Erythroblast (primary cell): ENCODE measurements at regions not wholly inside any gene's neighbourhood (a gene's known extent, or its start where the extent isn't known, plus 50 kb on each side); places are given as distances from the start of the nearest gene placed in this dataset.

Experiments
- DNase-seq, 2 experiments: peaks; one replicate each; lab custom pipeline; 2025; lab: John Stamatoyannopoulos, UW
- GATA1 ChIP-seq: IDR thresholded peaks from 2 replicates; pipeline ENCODE4 v1.6.1; 2011; ENCODE audit warnings: low read depth, mild to moderate bottlenecking, control low read depth, low read length, moderate library complexity
- POLR2A ChIP-seq: IDR thresholded peaks from 2 replicates; pipeline ENCODE4 v1.6.1; 2011; ENCODE audit warnings: mild to moderate bottlenecking, low read length

DNA sequence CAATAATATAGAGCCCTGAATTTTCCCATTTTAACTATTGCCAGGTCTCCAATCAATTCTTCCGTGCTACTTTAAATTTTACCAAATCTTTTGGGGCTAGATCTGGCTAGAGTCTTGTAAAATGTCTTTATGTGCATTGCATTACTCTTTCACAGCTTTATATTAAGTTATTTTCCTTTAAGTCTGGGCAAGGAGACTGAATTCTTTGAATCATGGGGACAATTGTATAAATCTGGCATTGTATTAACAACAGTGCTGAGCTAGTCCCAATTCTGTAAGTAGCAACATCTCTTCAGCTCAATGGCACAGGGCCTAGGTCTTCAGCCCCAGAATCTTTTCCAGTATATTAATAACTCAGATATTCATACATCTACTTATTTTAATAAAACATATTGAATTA, 1080.4 kb upstream of the INTU start:
- DNase-seq: no peak
- TF ChIP-seq POLR2A: no peak
- TF ChIP-seq GATA1: no peak

DNA sequence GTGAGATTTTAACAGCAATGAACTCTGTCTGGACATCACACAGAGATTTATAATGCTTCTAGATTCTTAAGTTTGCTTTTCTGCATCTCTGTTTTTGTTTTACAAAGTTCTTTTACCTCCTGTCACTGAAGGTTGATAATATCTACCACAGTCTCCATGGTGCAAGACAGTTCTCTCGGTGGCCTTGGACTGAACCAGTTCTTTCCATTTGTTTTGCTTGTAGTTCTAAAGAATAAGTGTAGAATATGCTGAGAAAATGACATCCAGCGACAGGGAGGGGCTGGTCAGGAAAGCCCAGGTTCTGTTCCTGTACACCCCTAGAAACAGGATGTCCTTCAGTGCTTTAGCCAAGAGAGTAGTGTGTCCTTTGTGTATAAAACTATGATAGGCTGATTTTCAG, 1079.5 kb upstream of the INTU start:
- no peak for DNase-seq
- TF ChIP-seq GATA1 (no peak), POLR2A (no peak)

DNA sequence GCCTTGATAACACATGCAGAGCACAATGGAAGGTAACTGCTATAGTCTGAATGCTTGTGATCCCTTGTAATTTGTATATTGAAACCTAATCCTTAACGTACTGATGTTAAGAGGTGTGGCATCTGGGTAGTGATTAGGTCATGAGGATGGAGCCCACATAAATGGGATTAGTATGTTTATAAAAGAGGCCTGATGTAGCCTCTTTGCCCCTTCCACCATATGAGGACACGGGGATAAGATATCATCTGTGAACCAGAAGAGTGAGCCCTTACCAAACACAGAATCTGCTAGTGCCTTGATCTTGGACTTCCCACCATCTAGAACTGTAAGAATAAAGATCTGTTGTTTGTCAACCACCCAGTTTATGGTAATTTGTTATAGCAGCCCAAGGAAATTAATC, 1074.2 kb upstream of the INTU start:
- no peak for DNase-seq
- TF ChIP-seq GATA1 (no peak), POLR2A (no peak)

DNA sequence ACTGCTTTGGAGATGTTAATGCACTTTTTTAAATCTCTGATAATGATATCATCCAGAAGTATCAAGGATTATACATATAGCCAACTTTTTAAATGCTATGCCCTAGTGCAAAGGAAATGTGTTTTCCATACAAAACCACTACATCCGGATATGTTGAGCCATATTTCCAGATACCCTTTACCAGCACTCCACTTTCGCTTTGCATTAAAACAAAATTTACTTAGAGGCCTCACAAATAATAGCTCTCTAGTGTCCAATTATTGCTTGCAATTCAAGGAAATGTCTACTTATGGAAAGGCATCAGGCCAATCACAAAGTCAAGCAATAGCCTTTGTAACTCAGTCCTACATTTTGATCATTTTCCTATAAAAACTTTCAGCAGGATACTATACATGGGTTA, 1072.8 kb upstream of the INTU start:
- DNase-seq: no peak

GRCh38 chr4:126560794-126561193, 1072.0 kb upstream of the INTU start:
- no peak for DNase-seq
- TF ChIP-seq POLR2A: no peak
- TF ChIP-seq GATA1: no peak

More for the DNA sequence above, 1072.8 kb upstream of the INTU start:
- TF ChIP-seq GATA1 (no peak), POLR2A (no peak)

DNA sequence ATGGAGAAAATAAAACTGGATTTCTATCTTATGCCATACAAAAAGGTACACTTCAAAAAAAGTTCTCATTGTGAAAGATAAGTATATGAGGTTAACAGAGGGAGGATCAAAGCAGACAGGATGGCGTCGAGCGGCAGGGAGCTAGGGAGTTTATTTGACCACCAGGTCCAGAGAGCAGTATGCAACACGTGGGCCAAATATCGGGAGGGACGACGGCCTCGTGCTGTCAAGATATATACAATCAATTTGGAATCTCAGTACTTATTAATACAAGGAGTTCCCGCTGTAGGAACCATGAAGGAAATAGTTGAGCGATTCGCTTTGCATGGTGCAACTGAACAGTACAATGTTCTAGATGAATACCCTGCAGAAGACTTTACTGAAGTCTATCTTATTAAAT, 1069.4 kb upstream of the INTU start:
- no peak for TF ChIP-seq GATA1
- no peak for TF ChIP-seq POLR2A
- DNase-seq: no peak

- DNase-seq: no peak
- no peak for TF ChIP-seq POLR2A
- TF ChIP-seq GATA1: no peak
Measured at GRCh38 chr4:126564283-126564854, 1068.4 kb upstream of the INTU start.

DNA sequence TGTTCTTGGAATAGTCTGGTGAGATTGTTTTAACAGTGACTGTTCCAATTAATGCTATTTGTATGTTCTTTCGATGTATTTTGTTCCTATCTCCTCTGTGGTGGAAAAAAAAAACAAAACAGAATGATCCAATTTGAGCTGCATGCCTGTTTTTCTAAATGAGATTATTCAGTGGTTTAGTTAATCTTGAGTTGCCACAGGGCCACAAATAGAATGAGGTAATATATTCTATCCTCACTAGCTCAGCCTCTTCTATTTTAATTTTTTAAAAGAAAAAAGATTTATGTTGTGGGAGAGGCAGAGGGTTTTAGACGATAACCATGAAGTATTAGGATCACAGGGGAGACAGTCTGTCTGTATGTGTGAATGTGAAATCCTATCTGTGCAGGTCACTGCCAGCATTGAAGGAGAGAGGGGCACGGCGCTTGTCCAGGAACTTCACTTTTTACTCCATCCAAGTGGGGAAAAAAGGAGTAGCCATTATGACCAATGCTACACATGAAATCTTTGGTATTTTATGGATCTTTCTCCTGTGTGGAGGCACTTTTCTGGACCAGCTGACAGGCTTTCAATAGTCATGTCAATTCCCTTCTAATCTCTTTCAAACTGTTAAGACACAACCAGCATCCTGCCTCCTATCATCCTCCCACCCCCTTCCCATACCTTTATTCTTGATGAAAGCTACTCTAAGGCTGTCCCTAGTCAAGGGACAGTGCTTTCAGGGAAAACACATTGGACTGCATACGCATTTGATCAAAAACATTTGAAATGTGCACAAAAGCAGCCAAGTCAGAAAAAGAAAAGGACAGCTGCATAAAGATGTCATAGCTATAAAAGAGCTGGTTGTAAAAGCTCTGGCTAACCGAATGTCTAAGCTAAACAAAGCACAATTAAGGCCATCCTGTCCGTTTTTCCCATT, 1063.8 kb upstream of the INTU start:
- no peak for TF ChIP-seq POLR2A
- TF ChIP-seq GATA1: no peak
- DNase-seq: no peak

DNA sequence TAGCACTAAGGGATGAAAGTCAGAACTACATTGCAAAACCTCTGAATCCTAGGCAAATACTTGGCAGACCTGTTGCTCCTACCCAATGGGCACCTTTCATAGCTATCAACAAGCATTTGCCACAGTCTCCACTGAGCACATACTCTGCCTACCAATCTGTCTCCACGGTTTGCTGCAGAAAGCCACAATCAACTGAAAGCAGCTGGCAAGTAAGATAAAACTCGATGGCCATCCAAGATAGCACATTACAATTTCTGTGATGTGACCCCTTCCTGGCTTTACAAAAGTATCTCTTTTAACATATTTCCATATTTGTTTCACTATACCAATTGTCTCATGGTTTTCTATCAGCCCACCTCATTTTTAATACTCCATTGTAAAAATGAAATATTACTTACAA, 1060.5 kb upstream of the INTU start:
- TF ChIP-seq GATA1 (no peak), POLR2A (no peak)
- DNase-seq: peak; percentile 52 to 89

- no peak for TF ChIP-seq POLR2A
- DNase-seq: peak in 1 of 2 experiments; percentile 2
Measured at GRCh38 chr4:126582737-126583136, 1050.0 kb upstream of the INTU start.

GRCh38 chr4:126583509-126583908, 1049.2 kb upstream of the INTU start:
- peak; percentile 4 to 37 for DNase-seq
- no peak for TF ChIP-seq POLR2A
- no peak for TF ChIP-seq GATA1

GRCh38 chr4:126591583-126591982, 1041.2 kb upstream of the INTU start:
- TF ChIP-seq POLR2A: no peak
- no peak for DNase-seq

DNA sequence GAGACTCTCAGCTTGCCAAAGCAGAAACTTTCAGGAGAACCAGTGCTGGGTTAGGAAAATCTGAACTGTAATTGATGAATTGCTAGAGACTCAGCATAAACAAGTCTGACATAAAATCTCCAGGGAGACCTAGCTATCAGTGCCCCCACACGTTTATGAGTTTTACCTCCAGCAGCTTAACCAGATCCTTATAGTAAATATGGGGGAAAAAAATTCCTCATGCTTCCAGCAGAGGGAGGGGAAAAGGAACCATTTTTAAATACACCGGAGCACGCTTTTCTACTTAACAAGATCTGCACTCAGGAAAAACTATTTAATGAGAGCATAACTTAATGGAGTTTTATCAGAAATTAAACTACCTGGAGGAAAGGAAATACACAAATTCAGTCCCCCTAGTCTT, 1040.7 kb upstream of the INTU start:
- DNase-seq: no peak
- no peak for TF ChIP-seq POLR2A
- no peak for TF ChIP-seq GATA1

- no peak for DNase-seq
- TF ChIP-seq POLR2A (no peak), GATA1 (no peak)
Measured at GRCh38 chr4:126593626-126594025, 1039.1 kb upstream of the INTU start.
